Natural killer cell treated with Interleukin-12 subunit alpha and Interleukin-12 subunit beta and Interleukin-15 and Interleukin-18, amount 100 ng/mL, for 72 hours (primary cell): ENCODE measurements at regions not wholly inside any gene's neighbourhood (a gene's known extent, or its start where the extent isn't known, plus 50 kb on each side); places are given as distances from the start of the nearest gene placed in this dataset.
"Not testable (repeated sequence)": the region's sequence is repeated elsewhere in the genome, so short reads cannot be mapped to it uniquely, and the experiment has no call there.

Source experiments
- ATAC-seq, 2 donors: fragments of 150-1000 bp; cut with Tn5 transposase in 1 of 2; sonication (Bioruptor Pico), chemical (Tn5 transposase) in 1 of 2; 2 replicates each; pipeline ENCODE4 v1.10.0; 2021
- DNase-seq: peaks from one replicate; pipeline ENCODE4 v3.0.0; 2022; ENCODE audit warnings: low spot score
- H3K27ac Mint-ChIP-seq, 2 donors: 1 replicate in 1 of 2; 2 replicates in 1 of 2; pipeline ENCODE4 v1.8.0; 2022; ENCODE audit warnings: mixed read lengths in 2 of 2, mild to moderate bottlenecking in 1 of 2, moderate library complexity in 1 of 2
- H3K27me3 Mint-ChIP-seq, 2 donors: 1 replicate in 1 of 2; 2 replicates in 1 of 2; pipeline ENCODE4 v1.8.0; 2022; ENCODE audit warnings: mixed read lengths in 2 of 2
- H3K36me3 Mint-ChIP-seq: one replicate; pipeline ENCODE4 v1.8.0; 2022; ENCODE audit warnings: mixed read lengths
- H3K4me1 Mint-ChIP-seq, 2 donors: 1 replicate in 1 of 2; 2 replicates in 1 of 2; pipeline ENCODE4 v1.8.0; 2022; ENCODE audit warnings: low read depth in 2 of 2, mixed read lengths in 2 of 2, mild to moderate bottlenecking in 1 of 2
- H3K4me3 Mint-ChIP-seq: one replicate; pipeline ENCODE4 v1.8.0; 2022; ENCODE audit warnings: mixed read lengths
- H3K9me3 Mint-ChIP-seq: 2 replicates; pipeline ENCODE4 v1.8.0; 2022; ENCODE audit warnings: mixed read lengths

DNA sequence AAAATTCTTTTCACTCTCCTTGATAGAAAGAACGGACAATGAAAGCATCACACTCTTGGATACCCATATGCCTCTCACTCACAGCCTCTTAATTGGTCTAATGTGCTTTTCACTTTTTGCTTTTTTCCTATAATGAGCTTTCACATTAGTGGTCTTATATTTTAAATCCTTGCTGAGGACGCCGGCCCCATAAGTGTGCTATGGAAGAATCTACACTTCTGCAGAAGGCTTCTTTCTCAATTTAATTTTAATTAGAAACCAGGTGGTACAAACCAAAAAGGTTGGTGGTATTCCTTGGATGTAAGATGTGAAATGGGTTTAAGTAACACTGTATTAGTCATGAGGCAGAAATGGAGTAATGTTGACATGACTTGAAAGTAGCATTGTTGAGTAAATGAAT, 190.6 kb upstream of the NFIA start:
- Mint-ChIP-seq H3K9me3 (no peaks in the 10 kb centered on the region), H3K27ac (no peak overlapping the region), H3K4me3 (no peak overlapping the region), H3K36me3 (no peaks in the 10 kb centered on the region), H3K27me3 (peaks cover 4 to 19% of the 10 kb centered on the region in 2 donors), H3K4me1 (no peaks in the 10 kb centered on the region)
- ATAC-seq (no peak), DNase-seq (no peak)

GRCh38 chr1:60891281-60891680, 191.1 kb upstream of the NFIA start:
- Mint-ChIP-seq H3K4me1 (no peaks in the 10 kb centered on the region), H3K4me3 (no peak overlapping the region), H3K27ac (no peak overlapping the region), H3K27me3 (peaks cover 6 to 24% of the 10 kb centered on the region in 2 donors), H3K36me3 (no peaks in the 10 kb centered on the region), H3K9me3 (no peaks in the 10 kb centered on the region)
- ATAC-seq (no peak), DNase-seq (no peak)

DNA sequence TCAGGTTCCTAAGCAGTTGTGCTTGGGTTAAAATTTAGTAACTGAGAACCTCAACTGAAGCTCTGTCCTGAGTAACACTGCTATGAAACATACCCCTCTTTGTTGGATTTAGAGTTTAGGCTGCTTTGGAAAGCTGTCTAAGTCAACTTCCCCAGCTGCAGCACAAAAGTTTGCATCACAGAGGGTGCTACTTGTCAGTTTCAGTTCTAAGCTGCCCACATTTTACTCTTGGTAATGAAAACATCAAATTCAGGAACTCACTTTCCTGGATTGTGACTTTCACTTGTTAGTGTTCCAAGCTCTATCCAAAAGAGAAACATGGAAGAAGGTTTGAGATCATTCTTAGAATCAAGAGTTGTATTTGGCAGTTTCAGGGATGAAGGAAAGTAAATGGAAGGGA, 191.7 kb upstream of the NFIA start:
- no peak for DNase-seq
- Mint-ChIP-seq H3K4me3 (no peak overlapping the region), H3K27ac (no peak overlapping the region), H3K27me3 (peaks cover 4 to 28% of the 10 kb centered on the region in 2 donors), H3K36me3 (no peaks in the 10 kb centered on the region), H3K9me3 (no peaks in the 10 kb centered on the region), H3K4me1 (no peaks in the 10 kb centered on the region)
- no peak for ATAC-seq

DNA sequence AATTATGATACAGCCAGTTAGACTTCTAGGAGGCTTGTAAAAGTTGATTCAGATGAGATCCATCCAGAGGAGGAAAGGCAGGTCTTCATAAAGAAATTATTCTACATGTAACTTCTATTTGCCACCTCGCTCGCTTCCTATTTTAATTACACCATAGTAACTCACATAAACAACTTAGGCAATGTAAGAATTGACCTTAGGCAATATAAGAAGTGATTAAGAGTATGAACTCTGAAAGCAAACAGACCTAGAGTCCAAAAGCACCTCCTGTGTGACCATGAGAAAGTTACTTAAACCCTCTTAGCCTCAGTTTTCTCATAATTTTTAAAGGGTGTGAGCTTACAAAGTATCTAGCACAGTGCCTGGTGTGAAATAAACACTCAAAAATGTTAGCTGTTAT, 192.7 kb upstream of the NFIA start:
- DNase-seq, result no peak
- no peaks in the 10 kb centered on the region for H3K36me3 Mint-ChIP-seq

DNA sequence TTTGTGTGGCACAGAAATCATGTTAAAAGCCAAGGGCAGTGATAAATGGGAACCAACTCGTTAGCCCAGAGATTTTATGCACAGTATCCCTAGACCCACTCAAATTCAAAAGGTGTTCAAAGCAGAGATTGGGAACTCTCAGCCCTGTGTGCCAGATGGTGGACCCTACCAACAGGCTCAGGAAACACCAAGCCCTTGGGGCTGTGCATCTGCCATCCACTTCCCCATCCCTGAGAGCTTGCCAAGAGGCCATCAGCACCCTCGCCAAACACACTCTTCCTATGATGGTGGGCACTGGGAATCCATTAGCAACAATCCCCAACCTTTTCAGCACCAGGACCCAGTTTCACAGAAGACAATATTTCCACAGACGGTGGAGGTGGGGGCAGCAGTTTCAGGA, 194.2 kb upstream of the NFIA start:
- no peak overlapping the region for H3K4me3 Mint-ChIP-seq
- peaks cover 10 to 22% of the 10 kb centered on the region in 2 donors for H3K27me3 Mint-ChIP-seq
- ATAC-seq, result peak in 1 of 2 donors; percentile 38

More for the DNA sequence above, 192.7 kb upstream of the NFIA start:
- no peak for ATAC-seq
- no peak overlapping the region for H3K4me3 Mint-ChIP-seq
- peaks cover 7 to 28% of the 10 kb centered on the region in 2 donors for H3K27me3 Mint-ChIP-seq
- H3K27ac Mint-ChIP-seq, result no peak overlapping the region
- H3K9me3 Mint-ChIP-seq, result no peaks in the 10 kb centered on the region
- H3K4me1 Mint-ChIP-seq, result no peaks in the 10 kb centered on the region

GRCh38 chr1:60886793-60887331, 195.5 kb upstream of the NFIA start:
- ATAC-seq, result peak; percentile 6 to 11

More for the DNA sequence above, 194.2 kb upstream of the NFIA start:
- H3K36me3 Mint-ChIP-seq, result no peaks in the 10 kb centered on the region
- H3K4me1 Mint-ChIP-seq, result no peaks in the 10 kb centered on the region
- no peak for DNase-seq
- H3K27ac Mint-ChIP-seq, result no peak overlapping the region
- H3K9me3 Mint-ChIP-seq, result no peaks in the 10 kb centered on the region

DNA sequence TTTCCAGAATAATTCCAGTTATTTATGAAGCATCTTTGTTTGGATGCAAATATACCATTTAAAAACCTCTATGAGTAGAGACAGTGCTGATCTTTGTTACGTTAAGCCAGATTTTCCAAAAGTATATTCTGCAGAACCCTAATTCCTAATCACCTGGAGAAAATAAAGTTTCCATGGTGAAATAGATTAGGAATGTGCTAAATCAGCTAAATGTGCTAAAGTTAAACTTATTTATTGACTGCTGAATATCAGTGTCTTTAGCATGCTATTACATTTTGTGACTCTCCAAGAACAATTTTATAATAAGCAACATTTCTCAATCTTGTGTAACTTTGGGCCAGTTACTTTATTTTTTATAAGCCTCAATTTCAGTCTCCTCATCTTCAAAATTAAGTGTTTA, 196.3 kb upstream of the NFIA start:
- ATAC-seq, result no peak
- H3K4me1 Mint-ChIP-seq, result no peaks in the 10 kb centered on the region
- no peak overlapping the region for H3K4me3 Mint-ChIP-seq
- no peak overlapping the region for H3K27ac Mint-ChIP-seq
- no peaks in the 10 kb centered on the region for H3K36me3 Mint-ChIP-seq
- H3K9me3 Mint-ChIP-seq, result no peaks in the 10 kb centered on the region
- H3K27me3 Mint-ChIP-seq, result peaks cover 12 to 26% of the 10 kb centered on the region in 2 donors
- no peak for DNase-seq

More at GRCh38 chr1:60886793-60887331, 195.5 kb upstream of the NFIA start:
- Mint-ChIP-seq H3K27me3 (peaks cover 10 to 23% of the 10 kb centered on the region in 2 donors), H3K27ac (no peak overlapping the region), H3K9me3 (no peaks in the 10 kb centered on the region), H3K36me3 (no peaks in the 10 kb centered on the region), H3K4me3 (no peak overlapping the region), H3K4me1 (no peaks in the 10 kb centered on the region)
- no peak for DNase-seq

DNA sequence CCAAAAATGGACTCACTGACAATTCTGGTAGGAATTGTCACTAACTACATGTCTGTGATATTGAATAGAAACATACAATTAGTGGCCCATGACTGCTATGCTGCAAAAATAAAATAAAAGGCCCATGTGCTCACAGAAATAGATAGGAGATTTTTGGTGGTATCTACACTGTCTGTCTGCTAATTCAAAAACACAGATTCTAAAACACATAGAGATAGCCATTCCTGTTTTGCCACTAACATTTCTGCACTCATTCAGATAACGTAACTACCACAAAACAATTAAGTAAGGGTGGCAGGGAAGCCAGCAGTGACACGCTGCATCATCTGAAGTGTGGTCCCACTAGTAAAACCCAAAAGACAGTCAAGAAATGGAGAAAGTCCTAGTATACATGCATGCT, 202.2 kb upstream of the NFIA start:
- peaks cover 8 to 21% of the 10 kb centered on the region in 2 donors for H3K27me3 Mint-ChIP-seq
- no peaks in the 10 kb centered on the region for H3K4me1 Mint-ChIP-seq
- no peak for ATAC-seq
- no peak overlapping the region for H3K4me3 Mint-ChIP-seq
- no peaks in the 10 kb centered on the region for H3K9me3 Mint-ChIP-seq
- no peak overlapping the region for H3K27ac Mint-ChIP-seq
- no peak for DNase-seq
- H3K36me3 Mint-ChIP-seq, result no peaks in the 10 kb centered on the region

- Mint-ChIP-seq H3K36me3 (no peaks in the 10 kb centered on the region), H3K27ac (no peak overlapping the region), H3K4me1 (no peaks in the 10 kb centered on the region), H3K4me3 (no peak overlapping the region), H3K9me3 (no peaks in the 10 kb centered on the region), H3K27me3 (peaks cover 4 to 21% of the 10 kb centered on the region in 2 donors)
- DNase-seq, result no peak
- ATAC-seq, result no peak
Observed at GRCh38 chr1:60878323-60878722, 204.0 kb upstream of the NFIA start.

DNA sequence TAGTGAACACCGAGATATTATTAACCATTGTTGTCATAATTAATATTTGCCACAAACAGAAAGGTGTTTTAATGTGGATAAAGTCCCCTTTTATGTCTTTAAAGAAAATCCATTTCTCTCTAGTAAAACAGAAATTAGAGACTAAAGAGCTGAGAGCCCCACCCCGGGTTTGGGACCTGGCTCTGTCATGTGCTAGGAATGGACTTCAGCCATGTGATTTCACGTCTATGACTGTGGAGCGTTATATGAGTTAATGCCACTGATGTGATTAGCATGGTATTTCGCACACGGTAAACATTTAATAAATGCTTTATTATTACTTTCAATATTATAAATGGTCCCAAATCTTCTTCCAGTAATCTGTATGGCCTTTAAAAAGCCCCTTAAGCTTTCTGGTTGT, 205.0 kb upstream of the NFIA start:
- Mint-ChIP-seq H3K9me3 (no peaks in the 10 kb centered on the region), H3K27me3 (peaks cover 4 to 26% of the 10 kb centered on the region in 2 donors), H3K4me3 (no peak overlapping the region), H3K27ac (no peak overlapping the region), H3K4me1 (no peaks in the 10 kb centered on the region), H3K36me3 (no peaks in the 10 kb centered on the region)
- ATAC-seq, result no peak
- no peak for DNase-seq

- DNase-seq (no peak), ATAC-seq (no peak)
- Mint-ChIP-seq H3K4me1 (no peaks in the 10 kb centered on the region), H3K27me3 (peaks cover 4 to 26% of the 10 kb centered on the region in 2 donors), H3K36me3 (no peaks in the 10 kb centered on the region), H3K9me3 (no peaks in the 10 kb centered on the region), H3K27ac (no peak overlapping the region), H3K4me3 (no peak overlapping the region)
Observed at GRCh38 chr1:60876952-60877351, 205.4 kb upstream of the NFIA start.

DNA sequence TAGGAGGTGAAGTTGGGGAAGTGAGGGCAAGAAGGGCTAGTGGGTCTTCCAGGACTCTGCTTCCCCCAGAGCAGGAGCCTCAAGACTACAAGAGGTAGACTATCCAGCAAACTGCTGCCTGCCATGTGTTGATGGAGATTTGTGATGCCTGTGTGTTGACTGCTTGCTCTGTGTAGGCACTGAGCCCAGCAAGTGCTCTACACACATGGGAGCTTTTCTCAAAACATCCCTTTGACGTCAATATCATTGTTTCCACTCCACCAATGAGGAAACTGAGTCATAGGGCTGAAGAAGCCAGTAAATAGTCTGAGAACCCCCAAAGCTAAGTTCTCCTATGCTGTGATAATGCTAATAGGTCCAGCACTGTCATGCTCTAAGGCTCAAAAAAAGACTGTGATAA, 207.2 kb upstream of the NFIA start:
- Mint-ChIP-seq H3K4me1 (no peaks in the 10 kb centered on the region), H3K27ac (no peak overlapping the region), H3K9me3 (no peaks in the 10 kb centered on the region), H3K27me3 (peaks cover 6 to 24% of the 10 kb centered on the region in 2 donors), H3K4me3 (no peak overlapping the region), H3K36me3 (no peaks in the 10 kb centered on the region)
- no peak for DNase-seq
- ATAC-seq, result no peak

GRCh38 chr1:60874718-60875117, 207.6 kb upstream of the NFIA start:
- no peak for DNase-seq
- H3K27me3 Mint-ChIP-seq, result peaks cover 6 to 25% of the 10 kb centered on the region in 2 donors
- H3K4me1 Mint-ChIP-seq, result no peaks in the 10 kb centered on the region
- H3K36me3 Mint-ChIP-seq, result no peaks in the 10 kb centered on the region
- no peak overlapping the region for H3K27ac Mint-ChIP-seq
- no peaks in the 10 kb centered on the region for H3K9me3 Mint-ChIP-seq
- no peak for ATAC-seq
- no peak overlapping the region for H3K4me3 Mint-ChIP-seq

GRCh38 chr1:60873396-60873795, 209.0 kb upstream of the NFIA start:
- not testable (repeated sequence) for H3K36me3 Mint-ChIP-seq, H3K4me3 Mint-ChIP-seq, H3K27ac Mint-ChIP-seq, DNase-seq, ATAC-seq, H3K4me1 Mint-ChIP-seq, H3K9me3 Mint-ChIP-seq
- peaks cover 6 to 25% of the 10 kb centered on the region in 2 donors for H3K27me3 Mint-ChIP-seq

GRCh38 chr1:60872426-60873054, 209.8 kb upstream of the NFIA start:
- Mint-ChIP-seq H3K36me3 (no peaks in the 10 kb centered on the region), H3K4me1 (no peaks in the 10 kb centered on the region)

More at GRCh38 chr1:60872426-60873054, 209.8 kb upstream of the NFIA start:
- no peaks in the 10 kb centered on the region for H3K9me3 Mint-ChIP-seq
- H3K27ac Mint-ChIP-seq, result no peak overlapping the region
- no peak overlapping the region for H3K4me3 Mint-ChIP-seq
- H3K27me3 Mint-ChIP-seq, result peaks cover 4 to 25% of the 10 kb centered on the region in 2 donors
- no peak for ATAC-seq
- no peak for DNase-seq
